Myocyte (in vitro differentiated cells): ENCODE measurements at regions not wholly inside any gene's neighbourhood (a gene's known extent, or its start where the extent isn't known, plus 50 kb on each side); places are given as distances from the start of the nearest gene placed in this dataset.
"Not testable (repeated sequence)": the region's sequence is repeated elsewhere in the genome, so short reads cannot be mapped to it uniquely, and the experiment has no call there.

Source experiments
- DNase-seq: peaks from one replicate; pipeline ENCODE4 v3.0.0-alpha.2; 2012; ENCODE audit warnings: low read depth

GRCh38 chr2:53114991-53115390, 652.6 kb upstream of the CHAC2 start:
- DNase-seq = no peak

GRCh38 chr2:53114582-53114981, 653.0 kb upstream of the CHAC2 start:
- DNase-seq = no peak

- not testable (repeated sequence) for DNase-seq
Observed at GRCh38 chr2:53112408-53112807, 655.2 kb upstream of the CHAC2 start.

- DNase-seq = no peak
Observed at GRCh38 chr2:53111406-53111805, 656.2 kb upstream of the CHAC2 start.

GRCh38 chr2:53111004-53111403, 656.6 kb upstream of the CHAC2 start:
- no peak for DNase-seq

GRCh38 chr2:53108246-53108645, 659.4 kb upstream of the CHAC2 start:
- no peak for DNase-seq

GRCh38 chr2:53104263-53104662, 663.3 kb upstream of the CHAC2 start:
- peak; percentile 24 for DNase-seq

- DNase-seq = no peak
Observed at GRCh38 chr2:53103679-53104078, 663.9 kb upstream of the CHAC2 start.

GRCh38 chr2:53098696-53099078, 668.9 kb upstream of the CHAC2 start:
- DNase-seq = no peak

- no peak for DNase-seq
Observed at GRCh38 chr2:53096351-53096750, 671.3 kb upstream of the CHAC2 start.

- DNase-seq = no peak
Observed at GRCh38 chr2:53095664-53096063, 671.9 kb upstream of the CHAC2 start.

- DNase-seq = no peak
Observed at GRCh38 chr2:53095227-53095626, 672.4 kb upstream of the CHAC2 start.

GRCh38 chr2:53093355-53093754, 674.2 kb upstream of the CHAC2 start:
- DNase-seq = no peak

- no peak for DNase-seq
Observed at GRCh38 chr2:53091183-53091582, 676.4 kb upstream of the CHAC2 start.

- no peak for DNase-seq
Observed at GRCh38 chr2:53087874-53088461, 679.6 kb upstream of the CHAC2 start.

GRCh38 chr2:53087262-53087873, 680.2 kb upstream of the CHAC2 start:
- DNase-seq = no peak

- no peak for DNase-seq
Observed at GRCh38 chr2:53077413-53077812, 690.2 kb upstream of the CHAC2 start.

- peak; percentile 28 for DNase-seq
Observed at GRCh38 chr2:53075760-53076159, 691.8 kb upstream of the CHAC2 start.

- DNase-seq = no peak
Observed at GRCh38 chr2:53067533-53067932, 700.1 kb upstream of the CHAC2 start.

GRCh38 chr2:53067056-53067455, 700.5 kb upstream of the CHAC2 start:
- no peak for DNase-seq

- DNase-seq = no peak
Observed at GRCh38 chr2:53064154-53064553, 703.5 kb upstream of the CHAC2 start.

GRCh38 chr2:53058526-53058925, 709.1 kb upstream of the CHAC2 start:
- DNase-seq = peak; percentile 45

- DNase-seq = no peak
Observed at GRCh38 chr2:53053937-53054336, 713.7 kb upstream of the CHAC2 start.

GRCh38 chr2:53051157-53051556, 716.4 kb upstream of the CHAC2 start:
- no peak for DNase-seq
